ENCODE measurements at regions not wholly inside any gene's neighbourhood (a gene's known extent, or its start where the extent isn't known, plus 50 kb on each side); places are given as distances from the start of the nearest gene placed in this dataset.

- in situ Hi-C loops (cut with HindIII; ENCODE audit: low pct_unique_long_range_greater_than_20kb, low sequenced_read_pairs), result no loop called here
Observed at GRCh38 chr5:114581136-114581535, 219.3 kb downstream of the KCNN2 start.

DNA sequence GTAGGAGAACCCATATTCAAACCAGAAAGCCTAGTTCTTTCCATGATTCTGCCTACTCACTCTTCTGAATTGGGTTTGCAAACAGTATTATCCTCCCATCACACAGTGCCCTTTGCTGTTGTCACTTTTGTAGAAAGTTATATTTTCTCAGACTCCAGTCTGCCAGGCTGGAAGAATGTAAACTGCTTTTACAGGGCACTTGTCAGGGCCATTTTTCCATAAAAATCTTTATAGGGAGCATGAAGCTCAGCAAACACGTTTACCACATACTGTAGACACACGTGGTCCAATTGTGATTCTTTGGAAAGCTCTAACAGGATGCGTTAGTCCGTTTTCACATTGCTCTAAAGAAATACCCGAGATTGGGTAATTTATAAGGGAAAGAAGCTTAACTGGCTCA is 204.0 kb downstream of the KCNN2 start:
- in situ Hi-C loops (cut with HindIII; ENCODE audit: low pct_unique_long_range_greater_than_20kb, low sequenced_read_pairs), result no loop called here
- DNase-seq (ENCODE audit: low read depth), result no peak

More at GRCh38 chr5:114581136-114581535, 219.3 kb downstream of the KCNN2 start:
- no peak for DNase-seq (ENCODE audit: low read depth)

GRCh38 chr5:114565139-114565538 is 203.3 kb downstream of the KCNN2 start:
- in situ Hi-C loops (cut with HindIII; ENCODE audit: low pct_unique_long_range_greater_than_20kb, low sequenced_read_pairs), result no loop called here
- no peak for DNase-seq (ENCODE audit: low read depth)

- in situ Hi-C loops (cut with HindIII; ENCODE audit: low pct_unique_long_range_greater_than_20kb, low sequenced_read_pairs), result no loop called here
- no peak for DNase-seq (ENCODE audit: low read depth)
Observed at GRCh38 chr5:114561415-114561814, 199.5 kb downstream of the KCNN2 start.
